Ascending aorta (tissue), 2 donors: ENCODE measurements at regions not wholly inside any gene's neighbourhood (a gene's known extent, or its start where the extent isn't known, plus 50 kb on each side); places are given as distances from the start of the nearest gene placed in this dataset.

Source experiments
- DNase-seq, 2 donors: peaks; one replicate each; pipeline ENCODE4 v3.0.0-alpha.2; 2019; ENCODE audit warnings: low spot score in 2 of 2
- H3K27ac ChIP-seq, 2 donors: fragments of 200-600 bp; sonication (generic); one replicate each; pipeline ENCODE4 v1.5.1; 2016 to 2017; ENCODE audit warnings: mild to moderate bottlenecking in 1 of 2
- H3K27me3 ChIP-seq: fragments of 200-600 bp; sonication (generic); one replicate; pipeline ENCODE4 v1.5.1; 2017
- H3K36me3 ChIP-seq, 2 donors: fragments of 200-600 bp; sonication (generic); one replicate each; pipeline ENCODE4 v1.5.1; 2016
- H3K4me1 ChIP-seq, 2 donors: fragments of 200-600 bp; sonication (generic); one replicate each; pipeline ENCODE4 v1.5.1; 2016 to 2017; ENCODE audit warnings: mild to moderate bottlenecking in 1 of 2
- H3K4me3 ChIP-seq, 2 donors: fragments of 200-600 bp; sonication (generic); one replicate each; pipeline ENCODE4 v1.5.1; 2016 to 2017; ENCODE audit warnings: mild to moderate bottlenecking in 1 of 2
- H3K9me3 ChIP-seq, 2 donors: fragments of 200-600 bp; sonication (generic); one replicate each; pipeline ENCODE4 v1.5.1; 2016
- intact Hi-C: fragments of 100-400 bp; cut with DNase I; formaldehyde crosslinking; loops from one replicate; pipeline ENCODE4 v1.15.1; 2023
- TF ChIP-seq, protein P1 (sequence below), 3 experiments: fragments of 200-600 bp in 2 of 3; fragments of 450-650 bp in 1 of 3; sonication (generic) in 2 of 3; IDR thresholded peaks; one replicate each; pipeline ENCODE4 v1.5.1; 2016 to 2019; ENCODE audit warnings: antibody characterized with exemption in 3 of 3, mild to moderate bottlenecking in 1 of 3, moderate library complexity in 1 of 3

DNA sequence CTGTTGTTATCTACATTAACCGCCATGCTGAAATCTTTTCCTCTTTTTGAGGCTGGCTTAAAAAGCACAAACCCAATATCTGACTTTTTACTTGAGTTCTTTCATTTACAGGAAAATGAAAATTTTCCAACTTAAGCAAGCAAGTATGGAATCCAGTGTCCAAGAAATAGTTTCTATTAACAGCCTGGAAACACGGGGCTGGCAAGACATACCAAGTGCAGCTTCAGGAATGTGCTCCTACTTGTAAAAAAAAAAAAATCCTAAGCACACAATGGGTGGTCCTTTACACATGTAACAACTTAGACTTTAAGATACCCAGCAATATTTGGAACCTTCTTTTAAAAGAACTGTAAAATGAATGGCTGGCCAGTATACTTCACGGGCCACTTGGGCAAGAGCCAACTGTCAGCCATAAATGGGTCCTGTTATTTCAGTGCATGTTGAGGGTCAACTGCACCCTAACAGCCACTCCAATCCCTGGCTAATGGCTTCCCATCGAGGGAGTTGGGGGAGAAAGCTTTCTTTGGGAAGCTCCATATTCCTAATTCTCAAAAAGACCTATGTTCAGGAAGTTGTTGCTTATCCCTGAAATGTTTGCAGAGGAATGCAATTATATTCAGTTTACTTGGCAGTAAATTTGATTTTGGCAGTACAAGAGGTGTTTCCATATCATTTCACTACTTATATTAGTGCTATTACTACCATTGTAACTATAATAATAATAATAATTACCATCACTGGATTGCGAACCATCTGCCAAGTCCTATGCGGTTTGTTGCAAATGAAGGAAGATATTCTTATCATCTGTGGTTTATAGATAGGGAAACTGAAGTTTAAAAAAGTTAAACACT, 236.4 kb upstream of the TMEM72 start:
- no peak overlapping the region for H3K4me3 ChIP-seq
- no peak for DNase-seq
- no peak overlapping the region for H3K27ac ChIP-seq
- TF ChIP-seq, protein P1, sequence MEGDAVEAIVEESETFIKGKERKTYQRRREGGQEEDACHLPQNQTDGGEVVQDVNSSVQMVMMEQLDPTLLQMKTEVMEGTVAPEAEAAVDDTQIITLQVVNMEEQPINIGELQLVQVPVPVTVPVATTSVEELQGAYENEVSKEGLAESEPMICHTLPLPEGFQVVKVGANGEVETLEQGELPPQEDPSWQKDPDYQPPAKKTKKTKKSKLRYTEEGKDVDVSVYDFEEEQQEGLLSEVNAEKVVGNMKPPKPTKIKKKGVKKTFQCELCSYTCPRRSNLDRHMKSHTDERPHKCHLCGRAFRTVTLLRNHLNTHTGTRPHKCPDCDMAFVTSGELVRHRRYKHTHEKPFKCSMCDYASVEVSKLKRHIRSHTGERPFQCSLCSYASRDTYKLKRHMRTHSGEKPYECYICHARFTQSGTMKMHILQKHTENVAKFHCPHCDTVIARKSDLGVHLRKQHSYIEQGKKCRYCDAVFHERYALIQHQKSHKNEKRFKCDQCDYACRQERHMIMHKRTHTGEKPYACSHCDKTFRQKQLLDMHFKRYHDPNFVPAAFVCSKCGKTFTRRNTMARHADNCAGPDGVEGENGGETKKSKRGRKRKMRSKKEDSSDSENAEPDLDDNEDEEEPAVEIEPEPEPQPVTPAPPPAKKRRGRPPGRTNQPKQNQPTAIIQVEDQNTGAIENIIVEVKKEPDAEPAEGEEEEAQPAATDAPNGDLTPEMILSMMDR (IDR thresholded peaks at IDR 0.05): no peak
- H3K36me3 ChIP-seq: no peaks in the 10 kb centered on the region
- H3K4me1 ChIP-seq: peaks cover 6 to 13% of the 10 kb centered on the region in 2 donors
- no peaks in the 10 kb centered on the region for H3K9me3 ChIP-seq
- H3K27me3 ChIP-seq: no peaks in the 10 kb centered on the region
- intact Hi-C loops: no loop called here

DNA sequence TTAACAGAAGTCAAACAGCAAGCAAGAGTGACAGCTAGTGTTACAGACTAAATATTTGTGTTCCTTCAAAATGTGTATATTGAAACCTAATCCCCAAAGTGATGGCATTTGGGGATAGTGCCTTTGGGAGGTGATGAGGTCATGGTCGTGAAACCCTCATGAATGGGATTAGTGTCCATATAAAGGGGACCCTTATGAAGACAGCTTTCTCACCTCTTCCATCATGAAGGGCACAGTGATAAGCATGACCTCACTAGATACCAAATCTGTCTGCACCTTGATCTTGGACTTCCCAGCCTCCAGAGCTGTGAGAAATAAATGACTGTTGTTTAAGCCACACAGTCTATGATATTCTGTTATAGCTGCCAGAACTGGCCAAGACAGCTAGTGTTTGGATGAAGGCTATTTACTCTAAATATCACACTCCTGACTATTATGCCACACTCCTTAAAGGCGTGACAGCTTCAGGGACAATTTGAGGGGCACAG, 235.7 kb upstream of the TMEM72 start:
- Histone ChIP-seq H3K36me3 (no peaks in the 10 kb centered on the region), H3K27ac (no peak overlapping the region), H3K27me3 (no peaks in the 10 kb centered on the region), H3K4me1 (peaks cover 10 to 18% of the 10 kb centered on the region in 2 donors), H3K4me3 (no peak overlapping the region), H3K9me3 (no peaks in the 10 kb centered on the region)
- DNase-seq: no peak
- intact Hi-C loops: no loop called here
- TF ChIP-seq, protein P1 (IDR thresholded peaks at IDR 0.05): no peak

DNA sequence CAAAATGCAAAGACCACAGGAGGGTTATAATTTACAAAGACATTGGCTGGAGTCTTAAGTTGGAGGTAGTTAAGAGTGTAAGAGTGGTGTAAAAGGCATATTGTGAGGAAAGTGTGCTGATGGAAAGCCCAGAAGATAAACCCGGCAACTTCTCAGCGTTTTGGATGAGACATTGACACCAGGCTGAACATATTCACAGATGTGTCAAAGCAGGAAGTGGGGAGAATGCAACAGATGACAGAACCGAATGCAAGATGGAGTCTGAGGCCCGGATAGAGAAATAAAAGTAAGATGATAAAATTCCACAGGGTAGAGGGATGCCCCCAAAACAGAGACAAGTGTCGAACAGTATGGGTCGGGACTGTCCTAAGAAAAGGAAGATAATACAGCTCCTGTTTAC, 230.4 kb upstream of the TMEM72 start:
- Histone ChIP-seq H3K4me1 (peaks cover 4 to 7% of the 10 kb centered on the region in 2 donors), H3K4me3 (no peak overlapping the region), H3K27ac (peak overlapping the region in 1 of 2 donors; percentile 14), H3K27me3 (no peaks in the 10 kb centered on the region), H3K9me3 (no peaks in the 10 kb centered on the region), H3K36me3 (no peaks in the 10 kb centered on the region)
- DNase-seq: no peak
- TF ChIP-seq, protein P1 (IDR thresholded peaks at IDR 0.05): no peak
- intact Hi-C loops: no loop called here

DNA sequence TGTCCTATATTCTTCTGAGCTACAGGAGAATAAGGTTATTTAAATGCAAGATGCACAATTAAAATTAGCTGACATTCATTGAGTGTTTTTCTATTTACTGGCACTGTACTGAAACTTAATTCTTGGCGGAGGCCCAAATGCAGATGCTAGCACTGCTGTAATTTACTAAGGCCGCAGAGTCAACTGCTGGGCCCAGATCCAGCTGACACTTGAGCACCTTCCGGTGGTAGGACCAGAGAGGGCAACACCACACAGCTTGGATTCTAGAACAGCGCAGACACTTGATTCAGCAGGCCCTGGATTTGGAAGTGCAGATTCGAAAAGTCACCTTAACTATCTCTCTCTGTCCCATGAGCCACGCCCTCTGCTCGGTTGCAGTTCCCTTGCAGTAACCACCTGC, 228.6 kb upstream of the TMEM72 start:
- Histone ChIP-seq H3K36me3 (no peaks in the 10 kb centered on the region), H3K27ac (no peak overlapping the region), H3K4me3 (no peak overlapping the region), H3K9me3 (no peaks in the 10 kb centered on the region), H3K27me3 (no peaks in the 10 kb centered on the region), H3K4me1 (peaks cover 4 to 7% of the 10 kb centered on the region in 2 donors)
- no peak for DNase-seq
- intact Hi-C loops: no loop called here
- TF ChIP-seq, protein P1 (IDR thresholded peaks at IDR 0.05): no peak

DNA sequence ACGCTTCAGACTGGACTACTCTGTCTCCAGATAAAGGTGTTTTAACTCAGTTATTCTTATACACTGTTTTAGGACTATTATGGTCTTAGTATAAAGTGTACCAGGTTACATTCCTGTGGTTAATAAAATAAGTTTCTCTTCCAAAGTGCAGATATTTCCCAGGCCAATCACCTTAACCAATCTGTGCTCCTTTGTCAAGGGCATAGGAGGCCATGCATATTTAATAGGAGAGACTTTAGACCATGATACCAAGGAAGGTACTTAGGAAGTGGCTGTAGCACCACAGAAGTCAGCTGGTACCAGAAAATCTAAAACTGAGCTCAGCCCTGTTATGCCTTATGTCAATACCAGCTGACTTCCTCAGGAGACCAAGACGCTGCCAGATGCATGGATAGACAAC, 226.5 kb upstream of the TMEM72 start:
- TF ChIP-seq, protein P1 (IDR thresholded peaks at IDR 0.05): no peak
- intact Hi-C loops: no loop called here
- no peak for DNase-seq

More for the DNA sequence above, 226.5 kb upstream of the TMEM72 start:
- no peak overlapping the region for H3K27ac ChIP-seq
- H3K4me3 ChIP-seq: no peak overlapping the region
- peaks cover 4 to 7% of the 10 kb centered on the region in 2 donors for H3K4me1 ChIP-seq
- H3K27me3 ChIP-seq: no peaks in the 10 kb centered on the region
- H3K9me3 ChIP-seq: no peaks in the 10 kb centered on the region
- no peaks in the 10 kb centered on the region for H3K36me3 ChIP-seq
